GOT3 (cell line): ENCODE measurements at regions not wholly inside any gene's neighbourhood (a gene's known extent, or its start where the extent isn't known, plus 50 kb on each side); places are given as distances from the start of the nearest gene placed in this dataset.

ENCODE experiments used
- DNase-seq: peaks from one replicate; lab custom pipeline; 2025; ENCODE audit warnings: mixed read lengths; lab: John Stamatoyannopoulos, UW

- DNase-seq: peak; percentile 29
Observed at GRCh38 chr6:14713008-14713960, 532.6 kb upstream of the JARID2 start.

GRCh38 chr6:14713966-14714631 lies 531.8 kb upstream of the JARID2 start:
- no peak for DNase-seq

- no peak for DNase-seq
Observed at GRCh38 chr6:14715076-14715475, 530.8 kb upstream of the JARID2 start.

- DNase-seq: no peak
Observed at GRCh38 chr6:14716499-14717146, 529.2 kb upstream of the JARID2 start.

- no peak for DNase-seq
Observed at GRCh38 chr6:14717307-14717706, 528.6 kb upstream of the JARID2 start.

GRCh38 chr6:14718861-14719260 lies 527.0 kb upstream of the JARID2 start:
- DNase-seq: no peak

GRCh38 chr6:14719270-14719669 lies 526.6 kb upstream of the JARID2 start:
- no peak for DNase-seq

GRCh38 chr6:14720411-14721102 lies 525.3 kb upstream of the JARID2 start:
- no peak for DNase-seq

GRCh38 chr6:14721103-14721758 lies 524.6 kb upstream of the JARID2 start:
- no peak for DNase-seq

- DNase-seq: no peak
Observed at GRCh38 chr6:14722001-14722562, 523.8 kb upstream of the JARID2 start.

GRCh38 chr6:14722704-14723103 lies 523.2 kb upstream of the JARID2 start:
- DNase-seq: no peak

GRCh38 chr6:14723535-14724086 lies 522.3 kb upstream of the JARID2 start:
- no peak for DNase-seq

GRCh38 chr6:14724549-14724948 lies 521.3 kb upstream of the JARID2 start:
- no peak for DNase-seq

- no peak for DNase-seq
Observed at GRCh38 chr6:14726816-14727493, 518.9 kb upstream of the JARID2 start.

GRCh38 chr6:14727494-14728395 lies 518.1 kb upstream of the JARID2 start:
- no peak for DNase-seq

- DNase-seq: no peak
Observed at GRCh38 chr6:14728396-14729024, 517.4 kb upstream of the JARID2 start.

GRCh38 chr6:14729129-14729871 lies 516.6 kb upstream of the JARID2 start:
- DNase-seq: no peak

- no peak for DNase-seq
Observed at GRCh38 chr6:14730654-14731053, 515.2 kb upstream of the JARID2 start.
